ENCODE measurements at regions not wholly inside any gene's neighbourhood (a gene's known extent, or its start where the extent isn't known, plus 50 kb on each side); places are given as distances from the start of the nearest gene placed in this dataset.

DNA sequence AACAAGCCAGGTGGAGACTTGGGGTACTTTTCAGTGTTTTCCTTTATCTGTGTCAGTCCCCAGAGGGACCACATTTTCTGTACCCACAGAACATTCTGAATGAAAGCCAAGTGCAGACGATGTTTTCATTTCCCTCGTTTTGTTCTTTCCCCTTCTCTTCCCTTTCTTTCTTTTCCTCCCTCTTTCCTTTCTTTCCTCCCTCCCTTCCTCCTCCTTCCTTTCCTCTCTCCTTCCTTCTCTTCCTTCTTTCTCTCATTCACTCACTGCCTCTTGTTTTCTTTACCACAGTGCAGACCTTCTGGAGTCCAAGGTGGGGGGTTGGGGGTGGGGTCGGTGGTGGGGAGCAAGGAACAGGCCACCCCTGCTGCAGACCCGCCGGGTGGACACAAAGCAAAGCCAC, 141.4 kb upstream of the MKI67 start:
- H3K4me3 ChIP-seq (ENCODE audit: low read length) = no peak overlapping the region
- TF ChIP-seq, protein P1, sequence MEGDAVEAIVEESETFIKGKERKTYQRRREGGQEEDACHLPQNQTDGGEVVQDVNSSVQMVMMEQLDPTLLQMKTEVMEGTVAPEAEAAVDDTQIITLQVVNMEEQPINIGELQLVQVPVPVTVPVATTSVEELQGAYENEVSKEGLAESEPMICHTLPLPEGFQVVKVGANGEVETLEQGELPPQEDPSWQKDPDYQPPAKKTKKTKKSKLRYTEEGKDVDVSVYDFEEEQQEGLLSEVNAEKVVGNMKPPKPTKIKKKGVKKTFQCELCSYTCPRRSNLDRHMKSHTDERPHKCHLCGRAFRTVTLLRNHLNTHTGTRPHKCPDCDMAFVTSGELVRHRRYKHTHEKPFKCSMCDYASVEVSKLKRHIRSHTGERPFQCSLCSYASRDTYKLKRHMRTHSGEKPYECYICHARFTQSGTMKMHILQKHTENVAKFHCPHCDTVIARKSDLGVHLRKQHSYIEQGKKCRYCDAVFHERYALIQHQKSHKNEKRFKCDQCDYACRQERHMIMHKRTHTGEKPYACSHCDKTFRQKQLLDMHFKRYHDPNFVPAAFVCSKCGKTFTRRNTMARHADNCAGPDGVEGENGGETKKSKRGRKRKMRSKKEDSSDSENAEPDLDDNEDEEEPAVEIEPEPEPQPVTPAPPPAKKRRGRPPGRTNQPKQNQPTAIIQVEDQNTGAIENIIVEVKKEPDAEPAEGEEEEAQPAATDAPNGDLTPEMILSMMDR (conservative IDR thresholded peaks at IDR 0.05; ENCODE audit: low read depth, low read length) = no peak
- DNase-seq (ENCODE audit: low read depth) = no peak

DNA sequence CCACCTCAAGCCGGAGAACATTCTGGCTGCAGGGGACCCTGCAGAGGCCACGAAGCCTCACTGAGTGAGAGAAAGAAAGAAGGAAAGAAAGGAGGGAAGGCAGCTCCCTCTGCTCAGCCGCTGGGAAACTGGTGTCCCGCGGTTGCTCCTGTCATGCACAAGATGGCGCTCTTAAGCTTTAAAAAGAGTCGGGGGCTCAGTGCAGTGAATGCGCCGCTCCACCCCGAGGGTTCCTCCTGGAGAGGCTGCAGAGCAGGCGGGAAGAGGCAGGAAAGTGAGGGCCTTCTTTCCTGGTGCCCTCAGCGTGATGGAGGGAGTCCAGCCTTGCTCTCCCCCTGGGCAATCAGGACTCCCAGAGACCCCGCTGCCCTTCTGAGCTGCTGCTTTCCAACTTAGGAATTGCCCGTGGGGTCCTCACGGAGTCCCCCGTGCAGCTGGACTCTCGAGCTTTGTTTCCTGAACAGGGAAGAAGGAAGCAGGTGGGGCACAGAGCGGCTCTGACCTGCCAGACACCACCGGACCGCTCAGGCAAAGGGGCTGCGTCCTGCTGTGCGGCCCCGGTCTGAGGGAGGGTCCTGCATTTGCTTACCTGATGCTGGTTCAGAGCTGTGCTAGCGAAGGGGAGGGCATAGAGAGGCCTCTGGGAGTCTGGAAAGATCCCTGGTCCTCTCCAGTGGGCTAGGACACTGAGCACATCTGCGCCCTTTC, 141.9 kb upstream of the MKI67 start:
- H3K4me3 ChIP-seq (ENCODE audit: low read length) = no peak overlapping the region
- TF ChIP-seq, protein P1 (conservative IDR thresholded peaks at IDR 0.05; ENCODE audit: low read depth, low read length) = peak; percentile 30
- DNase-seq (ENCODE audit: low read depth) = no peak

DNA sequence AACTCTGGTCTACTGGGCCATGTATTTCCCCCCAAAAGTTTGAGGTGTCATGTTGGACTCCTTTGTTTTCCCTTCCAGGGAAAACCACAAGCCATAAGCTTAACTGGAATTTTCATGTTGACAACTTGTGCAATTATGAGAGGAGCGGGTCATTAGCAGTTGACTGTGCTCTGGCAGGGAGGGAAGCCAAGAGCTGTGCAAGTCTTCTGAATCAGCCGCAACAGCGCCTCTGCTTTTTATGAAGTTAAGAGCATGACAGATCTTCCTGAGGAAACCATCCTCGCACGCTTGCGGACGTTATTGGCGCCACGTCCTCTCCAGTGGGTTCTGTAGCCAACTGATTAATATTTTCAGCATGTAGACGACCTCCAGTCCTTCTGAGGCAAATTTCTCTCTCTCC, 148.7 kb upstream of the MKI67 start:
- TF ChIP-seq, protein P1 (conservative IDR thresholded peaks at IDR 0.05; ENCODE audit: low read depth, low read length) = no peak
- no peak for DNase-seq (ENCODE audit: low read depth)
- H3K4me3 ChIP-seq (ENCODE audit: low read length) = no peak overlapping the region

DNA sequence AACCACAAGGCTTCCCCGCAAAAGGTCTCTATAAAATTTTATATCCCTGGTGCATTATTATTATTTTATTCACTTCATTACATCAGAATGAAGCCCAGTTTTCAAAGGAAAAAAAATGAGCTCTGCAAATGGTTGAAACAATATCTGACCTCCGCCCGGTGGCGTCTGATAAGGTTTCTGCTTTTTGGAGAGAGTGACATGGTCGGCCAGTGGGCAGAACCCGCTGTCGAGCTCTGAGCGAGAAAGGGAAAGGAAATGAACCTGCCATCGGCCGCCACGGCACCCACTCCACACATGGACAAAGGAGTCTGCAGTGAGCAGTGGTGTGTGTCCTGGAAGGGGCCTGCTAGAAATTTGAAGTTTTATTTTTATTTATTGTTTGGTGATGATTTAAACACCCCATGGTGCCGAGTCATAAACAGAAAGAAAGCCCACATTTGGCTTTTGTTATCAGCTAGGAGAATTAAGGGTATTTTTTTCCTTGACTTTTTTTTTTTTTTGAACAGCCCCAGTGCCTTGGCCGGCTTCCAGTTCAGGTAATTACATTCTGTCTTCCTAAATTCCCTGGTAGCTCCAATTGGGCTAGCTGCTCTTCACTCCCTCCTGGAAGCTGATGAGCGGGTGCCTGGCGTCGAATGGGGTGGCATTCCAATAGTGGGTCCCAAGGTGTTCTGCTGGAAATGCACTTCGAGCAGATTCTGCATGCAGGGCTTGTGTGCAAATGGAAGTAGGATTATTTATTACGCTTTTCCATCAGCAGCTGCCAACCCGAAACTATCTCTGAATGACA, 149.4 kb upstream of the MKI67 start:
- TF ChIP-seq, protein P1 (conservative IDR thresholded peaks at IDR 0.05; ENCODE audit: low read depth, low read length) = no peak
- H3K4me3 ChIP-seq (ENCODE audit: low read length) = no peak overlapping the region
- no peak for DNase-seq (ENCODE audit: low read depth)

DNA sequence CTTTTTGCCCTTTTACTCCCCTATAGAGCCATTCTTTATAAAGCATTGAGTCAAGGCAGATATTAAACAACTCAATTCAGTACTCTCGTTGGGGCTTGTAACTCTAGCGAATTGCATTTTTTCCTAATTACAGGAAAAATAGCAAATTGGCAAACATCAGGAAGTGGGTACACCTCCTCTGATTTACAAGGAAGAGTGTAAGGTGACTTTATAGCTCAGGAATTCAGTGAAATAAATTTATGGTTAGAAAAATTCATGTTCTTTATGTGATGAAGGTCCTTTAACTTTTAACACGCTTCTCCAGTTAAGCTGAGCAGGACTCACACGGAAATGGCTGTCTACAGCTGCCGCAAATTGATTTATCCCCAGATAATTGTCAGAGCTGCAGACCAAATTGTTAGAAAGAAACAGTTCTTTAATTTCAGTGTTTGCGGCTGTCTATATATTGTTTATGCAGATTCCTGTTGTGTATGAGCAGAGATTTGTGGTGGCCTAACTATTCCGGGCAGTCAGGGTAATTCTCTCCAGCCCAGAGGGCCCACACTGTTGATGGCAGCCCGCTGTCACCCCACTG, 151.1 kb upstream of the MKI67 start:
- TF ChIP-seq, protein P1 (conservative IDR thresholded peaks at IDR 0.05; ENCODE audit: low read depth, low read length) = no peak
- no peak overlapping the region for H3K4me3 ChIP-seq (ENCODE audit: low read length)
- DNase-seq (ENCODE audit: low read depth) = no peak

DNA sequence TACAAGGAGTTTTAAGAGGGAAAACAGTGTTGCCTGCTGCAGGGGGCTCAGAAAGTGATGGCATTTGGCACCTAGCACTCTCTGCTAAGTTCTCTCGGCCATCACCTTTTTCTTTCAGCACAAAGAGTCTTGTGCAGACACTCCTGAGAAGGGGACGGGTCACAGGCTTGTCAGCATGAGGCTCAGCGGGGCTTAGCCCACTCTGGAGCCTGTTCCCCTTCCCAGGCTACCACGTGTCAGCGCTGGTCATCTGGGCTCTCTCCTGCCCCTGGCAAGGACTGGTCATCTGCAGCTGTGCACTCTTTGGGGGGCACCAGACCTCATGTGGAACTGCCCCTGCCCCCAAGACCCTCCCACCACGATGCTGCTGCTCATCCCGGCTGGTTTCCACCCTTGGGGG, 152.1 kb upstream of the MKI67 start:
- TF ChIP-seq, protein P1 (conservative IDR thresholded peaks at IDR 0.05; ENCODE audit: low read depth, low read length) = no peak
- DNase-seq (ENCODE audit: low read depth) = no peak
- H3K4me3 ChIP-seq (ENCODE audit: low read length) = no peak overlapping the region
